SW 1271 (cell line): ENCODE measurements at regions not wholly inside any gene's neighbourhood (a gene's known extent, or its start where the extent isn't known, plus 50 kb on each side); places are given as distances from the start of the nearest gene placed in this dataset.

Experiments
- DNase-seq, 2 experiments: peaks; one replicate each; lab custom pipeline; 2025; lab: John Stamatoyannopoulos, UW

DNA sequence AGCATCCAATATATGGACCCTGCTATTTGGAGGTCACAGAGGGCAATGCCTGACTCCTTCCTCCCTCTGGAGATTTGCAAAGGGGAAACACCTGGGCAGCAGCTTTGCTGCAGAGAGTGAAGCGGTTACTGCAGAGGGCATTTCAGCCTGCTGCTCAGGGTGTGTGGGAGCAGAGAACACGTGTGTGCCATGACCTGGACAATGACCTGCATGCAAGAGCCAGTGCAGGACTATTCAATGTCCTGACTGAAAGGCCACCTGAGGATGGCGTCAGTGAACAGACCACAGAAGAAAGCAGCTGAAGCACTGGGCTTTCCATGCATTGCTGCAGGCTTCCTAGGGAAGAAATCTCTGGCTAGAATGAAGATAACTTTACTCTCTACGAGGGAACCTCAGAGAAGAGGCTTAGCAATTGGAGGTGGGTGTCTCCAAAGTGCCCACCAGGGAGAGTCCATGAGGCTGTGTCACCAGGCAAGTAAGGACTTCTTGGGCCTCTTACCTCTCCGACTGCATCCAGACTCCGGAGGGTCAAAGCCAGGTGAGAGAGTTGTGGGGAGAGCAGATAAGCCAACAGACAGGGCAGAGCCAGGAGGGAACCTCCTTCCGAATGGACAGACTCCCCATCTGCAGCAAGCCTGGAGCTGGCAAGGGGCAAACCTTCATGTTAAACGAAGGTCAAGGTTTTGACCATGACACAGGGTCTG is 52.9 kb upstream of the PMEPA1 start:
- no peak for DNase-seq

DNA sequence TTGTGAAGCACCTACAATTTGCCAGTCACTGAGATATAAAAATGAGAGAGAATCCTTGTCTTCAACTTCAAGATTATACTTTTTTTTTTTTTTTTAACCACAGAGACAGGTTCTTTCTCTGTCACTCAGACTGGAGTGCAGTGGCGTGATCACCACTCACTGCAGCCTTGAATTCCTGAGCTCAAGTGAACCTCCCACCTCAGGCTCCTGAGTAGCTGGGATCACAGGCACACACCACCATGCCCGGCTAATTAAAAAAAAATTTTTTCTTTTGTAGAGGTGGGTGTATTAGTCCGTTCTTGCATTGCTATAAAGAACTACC is 51.6 kb upstream of the PMEPA1 start:
- no peak for DNase-seq

DNA sequence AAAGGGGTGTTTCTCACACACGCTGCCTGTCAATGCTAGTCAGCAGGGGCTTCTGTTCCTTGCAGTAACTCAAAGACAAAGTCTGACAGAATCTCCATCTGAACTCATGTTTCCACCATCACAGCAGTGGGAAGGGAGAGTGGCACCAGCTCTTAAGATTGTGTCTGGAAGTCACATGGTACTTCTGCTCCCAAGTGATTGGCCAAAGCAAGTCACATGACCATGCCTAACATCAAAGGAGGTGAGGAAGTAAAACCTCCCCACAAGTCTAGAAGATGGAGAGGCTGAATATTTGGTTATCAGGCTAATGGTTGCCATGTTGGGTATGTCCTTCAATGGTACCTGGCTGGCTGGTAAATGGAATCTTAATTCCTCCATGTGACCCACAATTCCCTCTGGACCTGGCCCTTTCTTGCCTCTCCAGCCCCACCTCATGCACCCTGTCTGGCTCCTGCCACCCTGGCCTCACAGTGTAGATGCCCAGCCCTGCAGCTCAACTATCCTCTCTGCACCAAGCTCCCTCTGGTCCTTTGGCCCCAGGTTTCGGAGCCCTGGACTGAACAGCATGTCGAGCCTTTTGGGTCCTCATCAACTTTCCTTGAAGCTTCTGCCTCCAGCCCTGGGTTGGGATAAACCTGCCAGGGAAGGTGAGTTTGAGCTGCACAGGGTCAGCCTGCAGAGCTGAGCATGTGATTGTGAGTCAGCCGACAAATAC is 51.0 kb upstream of the PMEPA1 start:
- DNase-seq, result no peak

DNA sequence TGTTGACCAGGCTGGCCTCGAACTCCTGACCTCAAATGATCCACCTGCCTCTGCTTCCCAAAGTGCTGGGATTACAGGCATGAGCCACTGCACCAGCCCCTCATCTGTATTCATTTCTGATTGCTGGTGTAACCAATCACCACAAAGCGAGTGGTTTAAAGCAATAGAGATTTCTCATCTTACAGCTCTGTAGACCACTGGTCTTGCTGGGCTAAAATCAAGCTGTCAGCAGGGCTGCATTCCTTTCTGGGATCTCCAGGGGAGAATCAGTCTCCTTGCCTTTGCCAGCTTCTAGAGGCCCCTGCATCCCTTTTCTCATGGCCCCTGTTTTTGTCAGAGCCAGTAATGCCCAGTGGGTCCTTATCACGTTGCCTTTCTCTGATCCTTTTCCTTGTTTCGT is 49.9 kb upstream of the PMEPA1 start:
- DNase-seq, result no peak
